ENCODE measurements at regions not wholly inside any gene's neighbourhood (a gene's known extent, or its start where the extent isn't known, plus 50 kb on each side); places are given as distances from the start of the nearest gene placed in this dataset.

DNA sequence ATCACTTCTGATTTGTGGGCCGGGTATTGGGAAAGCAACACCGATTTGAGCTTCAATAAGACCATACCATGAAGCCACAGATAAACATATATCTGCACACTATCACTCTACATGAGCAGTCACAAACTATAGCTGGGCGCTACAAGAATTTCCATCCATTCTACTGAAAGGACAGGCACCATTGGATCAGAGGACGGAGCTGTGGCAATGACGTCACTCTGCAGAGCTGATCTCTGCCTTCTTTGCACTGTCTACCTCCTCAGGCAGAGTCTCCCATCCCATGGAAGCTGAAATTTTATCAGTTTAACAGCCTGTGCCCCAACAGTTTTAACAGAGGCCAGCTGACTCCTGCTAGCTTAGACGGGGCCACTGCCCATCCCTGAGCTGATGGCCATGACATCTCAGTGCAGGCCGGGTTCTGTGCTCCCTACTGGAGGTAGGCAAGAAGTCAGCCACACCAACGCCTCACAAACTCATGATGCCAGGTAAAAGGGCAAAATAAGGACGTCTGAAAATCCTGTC lies 389.6 kb upstream of the SALL3 start:
- Histone ChIP-seq H3K9ac (no peak overlapping the region), H3K4me2 (no peak overlapping the region), H4K20me1 (ENCODE audit: insufficient read depth) (no peaks in the 10 kb centered on the region), H3K4me1 (ENCODE audit: low read depth, poor library complexity, severe bottlenecking) (no peaks in the 10 kb centered on the region), H2AFZ (ENCODE audit: low read depth) (no peak overlapping the region), H3K79me2 (ENCODE audit: insufficient read depth, low read depth) (no peaks in the 10 kb centered on the region), H3K27ac (no peak overlapping the region), H3K27me3 (ENCODE audit: insufficient read depth, low read depth) (no peaks in the 10 kb centered on the region), H3K4me3 (IDR thresholded peaks at IDR 0.05; ENCODE audit: insufficient read depth, low read depth, low read length) (no peak overlapping the region), H3K36me3 (ENCODE audit: insufficient read depth) (no peaks in the 10 kb centered on the region)
- TF ChIP-seq, protein P1, sequence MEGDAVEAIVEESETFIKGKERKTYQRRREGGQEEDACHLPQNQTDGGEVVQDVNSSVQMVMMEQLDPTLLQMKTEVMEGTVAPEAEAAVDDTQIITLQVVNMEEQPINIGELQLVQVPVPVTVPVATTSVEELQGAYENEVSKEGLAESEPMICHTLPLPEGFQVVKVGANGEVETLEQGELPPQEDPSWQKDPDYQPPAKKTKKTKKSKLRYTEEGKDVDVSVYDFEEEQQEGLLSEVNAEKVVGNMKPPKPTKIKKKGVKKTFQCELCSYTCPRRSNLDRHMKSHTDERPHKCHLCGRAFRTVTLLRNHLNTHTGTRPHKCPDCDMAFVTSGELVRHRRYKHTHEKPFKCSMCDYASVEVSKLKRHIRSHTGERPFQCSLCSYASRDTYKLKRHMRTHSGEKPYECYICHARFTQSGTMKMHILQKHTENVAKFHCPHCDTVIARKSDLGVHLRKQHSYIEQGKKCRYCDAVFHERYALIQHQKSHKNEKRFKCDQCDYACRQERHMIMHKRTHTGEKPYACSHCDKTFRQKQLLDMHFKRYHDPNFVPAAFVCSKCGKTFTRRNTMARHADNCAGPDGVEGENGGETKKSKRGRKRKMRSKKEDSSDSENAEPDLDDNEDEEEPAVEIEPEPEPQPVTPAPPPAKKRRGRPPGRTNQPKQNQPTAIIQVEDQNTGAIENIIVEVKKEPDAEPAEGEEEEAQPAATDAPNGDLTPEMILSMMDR (conservative IDR thresholded peaks at IDR 0.05; ENCODE audit: low read depth, low read length) = no peak

- H3K27me3 ChIP-seq (ENCODE audit: insufficient read depth, low read depth) = no peaks in the 10 kb centered on the region
- no peak overlapping the region for H3K27ac ChIP-seq
- H3K4me2 ChIP-seq = no peak overlapping the region
- no peaks in the 10 kb centered on the region for H3K79me2 ChIP-seq (ENCODE audit: insufficient read depth, low read depth)
- H3K4me1 ChIP-seq (ENCODE audit: low read depth, poor library complexity, severe bottlenecking) = no peaks in the 10 kb centered on the region
- no peak overlapping the region for H2AFZ ChIP-seq (ENCODE audit: low read depth)
- H3K9ac ChIP-seq = no peak overlapping the region
- TF ChIP-seq, protein P1 (conservative IDR thresholded peaks at IDR 0.05; ENCODE audit: low read depth, low read length) = no peak
- H3K36me3 ChIP-seq (ENCODE audit: insufficient read depth) = no peaks in the 10 kb centered on the region
- H3K4me3 ChIP-seq (IDR thresholded peaks at IDR 0.05; ENCODE audit: insufficient read depth, low read depth, low read length) = no peak overlapping the region
- H4K20me1 ChIP-seq (ENCODE audit: insufficient read depth) = no peaks in the 10 kb centered on the region
These were observed 384.2 kb upstream of the SALL3 start for GRCh38 chr18:78595453-78595852.

- no peak overlapping the region for H3K9ac ChIP-seq
- no peaks in the 10 kb centered on the region for H3K79me2 ChIP-seq (ENCODE audit: insufficient read depth, low read depth)
- H3K4me2 ChIP-seq = no peak overlapping the region
- H3K4me3 ChIP-seq (IDR thresholded peaks at IDR 0.05; ENCODE audit: insufficient read depth, low read depth, low read length) = no peak overlapping the region
- H3K36me3 ChIP-seq (ENCODE audit: insufficient read depth) = no peaks in the 10 kb centered on the region
- TF ChIP-seq, protein P1 (conservative IDR thresholded peaks at IDR 0.05; ENCODE audit: low read depth, low read length) = no peak
- no peaks in the 10 kb centered on the region for H3K27me3 ChIP-seq (ENCODE audit: insufficient read depth, low read depth)
- no peak overlapping the region for H3K27ac ChIP-seq
- H2AFZ ChIP-seq (ENCODE audit: low read depth) = no peak overlapping the region
- H4K20me1 ChIP-seq (ENCODE audit: insufficient read depth) = no peaks in the 10 kb centered on the region
- no peaks in the 10 kb centered on the region for H3K4me1 ChIP-seq (ENCODE audit: low read depth, poor library complexity, severe bottlenecking)
These were observed 383.6 kb upstream of the SALL3 start for GRCh38 chr18:78595924-78596573.

DNA sequence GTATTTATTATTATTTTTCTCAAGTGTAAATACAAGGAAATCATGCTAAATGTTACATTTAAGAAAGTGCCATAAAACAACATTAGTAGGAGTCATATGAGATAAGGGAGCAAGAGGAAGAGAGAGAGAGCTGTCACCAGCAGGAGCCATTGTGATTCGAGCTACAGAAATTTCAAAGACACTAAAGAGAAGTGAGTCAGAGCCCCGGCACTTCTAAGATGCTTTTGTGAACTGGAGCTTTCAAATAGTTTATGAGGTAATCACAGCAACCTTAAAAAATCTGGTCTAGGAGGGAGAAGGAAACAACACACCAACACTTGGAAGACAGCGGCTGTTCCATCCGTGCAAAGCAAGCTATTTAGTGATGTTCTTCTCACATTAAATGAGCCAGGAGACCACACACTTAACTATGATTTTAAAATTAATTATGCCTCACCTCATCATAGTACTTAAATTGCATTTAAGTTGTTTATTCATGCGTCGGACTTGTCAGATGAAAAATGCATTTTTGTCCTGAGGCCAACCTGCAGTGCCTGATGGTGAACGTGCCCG lies 382.7 kb upstream of the SALL3 start:
- Histone ChIP-seq H3K27ac (no peak overlapping the region), H3K36me3 (ENCODE audit: insufficient read depth) (no peaks in the 10 kb centered on the region), H3K79me2 (ENCODE audit: insufficient read depth, low read depth) (no peaks in the 10 kb centered on the region), H2AFZ (ENCODE audit: low read depth) (no peak overlapping the region), H3K9ac (no peak overlapping the region), H3K4me3 (IDR thresholded peaks at IDR 0.05; ENCODE audit: insufficient read depth, low read depth, low read length) (no peak overlapping the region), H4K20me1 (ENCODE audit: insufficient read depth) (no peaks in the 10 kb centered on the region), H3K27me3 (ENCODE audit: insufficient read depth, low read depth) (no peaks in the 10 kb centered on the region), H3K4me2 (no peak overlapping the region), H3K4me1 (ENCODE audit: low read depth, poor library complexity, severe bottlenecking) (no peaks in the 10 kb centered on the region)
- TF ChIP-seq, protein P1 (conservative IDR thresholded peaks at IDR 0.05; ENCODE audit: low read depth, low read length) = no peak

All from KMS-11 (cell line).